ENCODE measurements at regions not wholly inside any gene's neighbourhood (a gene's known extent, or its start where the extent isn't known, plus 50 kb on each side); places are given as distances from the start of the nearest gene placed in this dataset.
"Not testable (repeated sequence)": the region's sequence is repeated elsewhere in the genome, so short reads cannot be mapped to it uniquely, and the experiment has no call there.

- DNase-seq: no peak
Measured at GRCh38 chr16:24624102-24624501, 84.7 kb downstream of the RBBP6 start.

DNA sequence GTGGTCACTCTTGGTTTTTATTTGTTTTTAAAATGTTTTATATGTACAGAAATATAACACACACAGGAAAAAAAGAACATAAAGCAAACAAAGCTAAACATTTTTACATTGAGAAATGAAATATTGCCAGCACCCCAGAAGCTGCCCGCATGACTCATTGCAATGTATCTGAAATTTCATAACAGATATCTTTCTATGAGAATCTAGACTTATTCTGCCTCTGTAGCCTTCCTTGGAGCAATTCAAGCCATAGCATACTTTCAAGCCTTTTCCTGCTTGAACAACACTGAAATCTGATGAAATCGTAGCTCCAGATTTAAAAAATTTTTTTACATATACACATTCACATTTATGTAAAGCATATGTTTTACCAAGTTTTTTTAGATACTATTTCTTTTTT lies 86.9 kb downstream of the RBBP6 start:
- no peak for DNase-seq

DNA sequence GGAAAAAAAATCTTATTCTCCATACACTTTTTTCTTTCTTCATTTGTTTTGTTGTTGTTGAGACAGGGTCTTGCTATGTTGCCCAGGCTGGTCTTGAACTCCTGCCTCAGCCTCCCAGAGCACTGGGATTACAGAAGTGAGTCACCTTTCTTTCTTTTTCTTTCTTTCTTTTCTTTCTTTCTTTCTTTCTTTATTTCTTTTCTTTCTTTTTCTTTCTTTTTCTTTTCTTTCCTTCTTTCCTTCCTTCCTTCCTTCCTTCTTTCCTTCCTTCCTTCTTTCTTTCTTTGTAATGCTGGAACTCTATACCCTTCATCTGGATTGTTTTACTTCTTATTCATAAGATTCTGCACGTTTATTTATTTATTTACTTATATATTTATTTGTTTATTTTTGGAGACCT lies 94.5 kb upstream of the TNRC6A start:
- DNase-seq: no peak

DNA sequence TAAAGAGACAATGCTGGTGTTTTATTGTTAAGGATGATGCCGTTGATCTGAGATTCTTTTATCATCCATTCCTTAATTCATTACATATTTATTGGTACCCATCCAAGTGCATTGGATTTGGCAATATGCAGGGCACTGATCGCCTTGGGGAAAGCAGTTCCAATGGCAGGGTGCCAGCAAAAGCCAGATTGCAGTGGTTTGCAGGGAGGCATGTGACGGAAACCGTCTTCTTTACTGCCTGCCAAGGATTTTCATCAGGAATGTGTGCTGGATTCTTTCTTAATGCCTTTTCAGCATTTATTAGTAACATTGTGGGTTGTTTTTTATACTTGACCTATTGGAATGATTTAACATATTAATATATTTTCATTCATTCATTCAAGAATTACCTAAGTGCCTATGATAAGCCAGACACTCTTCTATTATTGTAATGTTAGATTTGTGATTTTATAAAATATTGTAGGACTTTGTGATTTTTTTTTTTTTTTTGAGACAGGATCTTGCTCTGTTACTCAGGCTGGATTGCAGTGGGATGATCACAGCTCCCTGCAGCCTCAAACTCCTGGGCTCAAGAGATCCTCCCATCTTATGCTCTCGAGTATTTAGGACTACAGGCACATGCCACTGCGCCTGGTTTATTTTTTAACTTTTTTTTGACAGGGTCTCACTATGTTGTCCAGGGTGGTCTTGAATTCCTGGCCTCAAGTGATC lies 93.4 kb upstream of the TNRC6A start:
- peak; percentile 60 for DNase-seq

DNA sequence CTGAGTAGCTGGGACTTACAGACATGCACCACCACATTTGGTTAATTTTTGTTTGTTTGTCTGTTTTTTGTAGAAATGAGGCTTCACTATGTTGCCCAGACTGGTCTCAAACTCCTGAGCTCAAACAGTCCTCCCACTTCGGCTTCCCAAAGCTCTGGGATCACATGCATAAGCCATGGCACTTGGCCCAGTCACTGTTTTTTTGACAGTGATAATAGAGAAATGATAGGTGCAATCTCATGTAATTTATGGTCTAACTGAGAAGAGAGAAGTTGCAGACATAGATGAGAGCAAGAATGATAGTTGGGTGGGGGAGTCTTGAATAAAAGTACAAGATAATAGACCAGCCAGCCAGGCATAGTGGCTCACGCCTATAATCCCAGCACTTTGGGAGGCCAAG lies 89.7 kb upstream of the TNRC6A start:
- DNase-seq: no peak

GRCh38 chr16:24643489-24643888 lies 86.0 kb upstream of the TNRC6A start:
- DNase-seq: no peak

DNA sequence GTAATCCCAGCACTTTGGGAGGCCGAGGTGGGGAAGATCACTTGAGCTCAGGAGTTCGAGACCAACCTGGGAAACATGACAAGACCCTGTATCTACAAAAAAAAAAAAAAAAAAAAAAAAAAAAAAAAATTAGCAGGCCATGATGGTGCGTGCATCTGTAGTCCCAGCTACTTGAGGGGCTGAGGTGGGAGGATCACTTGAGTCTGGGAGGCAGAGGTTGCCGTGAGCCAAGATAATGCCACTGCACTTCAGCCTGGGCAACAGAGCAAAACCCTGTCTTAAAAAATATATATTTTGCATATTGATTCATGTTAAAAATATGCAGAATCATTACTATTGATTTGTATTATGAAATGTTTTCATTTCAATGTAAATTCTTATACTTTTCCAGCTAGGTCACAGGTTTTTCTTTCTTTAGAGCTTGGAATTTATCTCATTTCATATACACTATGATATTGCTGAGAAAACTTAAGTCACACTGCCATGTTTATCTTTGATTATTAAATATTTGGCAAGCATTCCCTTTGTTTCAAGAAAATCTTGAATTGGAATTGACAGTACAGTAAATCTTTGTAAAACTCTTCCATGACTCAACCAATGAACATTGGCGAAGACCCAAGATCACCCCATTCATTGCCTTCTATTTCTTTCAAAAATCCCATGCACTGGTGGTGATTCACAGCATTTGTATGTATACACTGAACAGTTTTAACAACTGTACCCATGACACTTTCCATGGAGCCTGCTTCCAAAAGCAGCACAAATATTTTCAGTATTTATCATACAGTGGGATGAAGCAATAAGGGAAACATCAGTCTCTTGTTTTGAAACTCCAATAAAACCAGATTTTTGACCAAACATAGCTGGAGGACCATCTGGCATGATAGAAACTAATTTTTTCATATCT lies 83.5 kb upstream of the TNRC6A start:
- DNase-seq: peak; percentile 76

DNA sequence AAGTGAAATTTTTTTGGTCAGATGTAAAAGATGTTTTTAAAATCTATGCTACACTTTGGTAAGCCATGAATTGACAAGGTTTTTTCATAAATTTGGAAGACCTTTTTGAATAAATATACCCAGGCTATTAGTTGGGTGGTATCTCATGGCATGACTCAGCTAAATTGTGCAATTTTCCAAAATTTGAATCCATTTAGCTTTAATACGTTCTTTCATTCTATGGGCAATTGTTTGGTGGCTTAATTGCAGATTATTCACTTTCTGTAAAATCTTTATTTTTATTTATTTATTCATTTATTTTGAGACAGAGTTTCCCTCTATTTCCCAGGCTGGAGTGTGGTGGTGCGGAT lies 82.8 kb upstream of the TNRC6A start:
- no peak for DNase-seq

DNA sequence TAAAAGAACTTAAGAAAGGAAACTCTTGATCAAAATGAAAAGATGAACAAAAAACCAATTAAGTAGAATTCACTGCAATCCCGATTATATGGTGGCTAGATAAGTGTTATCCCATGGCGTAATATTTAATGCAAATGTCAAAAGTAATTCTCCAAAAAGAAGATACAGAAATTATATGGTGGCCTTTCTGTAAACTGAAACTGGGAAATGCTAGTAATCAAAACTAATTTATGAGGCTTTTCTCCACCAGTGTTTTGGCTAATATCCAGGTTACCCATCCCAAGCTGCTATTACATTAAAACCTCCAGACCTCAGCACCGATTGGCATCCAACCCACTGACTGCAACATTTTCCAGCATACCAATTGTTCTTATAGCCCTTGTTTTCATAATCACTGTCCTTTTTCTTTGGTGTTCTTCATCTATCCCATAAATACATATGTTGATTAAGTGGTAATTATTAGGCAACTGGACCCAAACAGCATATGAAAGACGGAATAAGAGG lies 77.2 kb upstream of the TNRC6A start:
- no peak for DNase-seq

- DNase-seq: no peak
Measured at GRCh38 chr16:24652803-24653202, 76.6 kb upstream of the TNRC6A start.

DNA sequence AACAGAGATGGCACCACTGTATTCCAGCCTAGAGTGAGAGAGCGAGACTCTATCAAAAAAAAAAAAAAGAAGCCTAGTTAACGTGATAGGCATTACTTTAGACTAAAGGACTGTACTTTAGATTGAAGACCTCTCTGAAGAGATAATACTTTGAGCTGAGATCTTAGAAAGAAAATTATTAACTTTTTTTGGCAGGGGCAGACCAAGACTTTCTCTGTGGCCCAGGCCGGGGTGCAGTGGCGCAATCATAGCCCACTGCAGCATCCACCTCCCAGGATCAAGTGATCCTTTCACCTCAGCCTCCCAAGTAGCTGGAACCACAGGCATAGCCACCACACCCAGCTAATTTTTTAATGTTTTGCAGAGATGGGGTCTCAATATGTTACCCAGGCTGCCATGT lies 75.7 kb upstream of the TNRC6A start:
- DNase-seq: no peak

DNA sequence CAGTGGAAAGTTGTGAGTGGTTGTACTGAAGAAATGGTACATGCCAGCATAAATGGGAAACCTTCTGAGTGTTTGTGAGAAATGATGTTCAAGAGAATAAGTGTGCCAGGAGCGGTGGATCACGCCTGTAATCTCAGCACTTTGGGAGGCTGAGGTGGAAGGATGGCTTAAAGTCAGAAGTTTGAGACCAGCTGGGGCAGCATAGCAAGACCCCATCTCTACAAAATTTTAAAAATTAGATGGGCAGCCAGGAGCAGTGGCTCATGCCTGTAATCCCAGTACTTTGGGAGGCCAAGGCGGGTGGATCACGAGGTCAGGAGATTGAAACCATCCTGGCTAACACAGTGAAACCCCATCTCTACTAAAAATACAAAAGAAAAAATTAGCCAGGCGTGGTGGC lies 63.5 kb upstream of the TNRC6A start:
- DNase-seq: not testable (repeated sequence)

DNA sequence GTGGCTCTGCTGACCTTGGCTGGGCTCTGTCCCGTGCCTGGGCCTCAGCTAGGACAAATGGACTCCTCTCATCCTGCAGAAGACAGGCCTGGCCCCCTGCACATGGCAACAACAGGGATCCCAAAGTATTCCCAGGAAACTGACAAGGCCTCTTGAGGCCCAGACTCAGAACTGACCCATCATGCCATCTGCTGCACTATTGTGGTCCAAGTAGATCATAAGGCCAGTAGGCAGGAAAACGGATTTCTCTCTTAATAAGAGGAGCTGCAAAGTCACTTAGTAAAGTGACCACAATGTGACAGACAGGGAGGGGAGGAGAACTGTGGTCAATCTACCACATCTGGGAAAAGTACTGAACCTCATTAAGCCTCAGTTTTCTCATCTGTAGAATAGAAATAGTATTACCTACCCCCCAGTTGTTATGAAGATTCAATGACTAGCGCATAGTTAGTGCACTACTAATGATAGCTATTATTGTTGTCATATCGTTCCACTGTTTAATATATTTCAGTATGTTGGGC lies 62.1 kb upstream of the TNRC6A start:
- DNase-seq: no peak

DNA sequence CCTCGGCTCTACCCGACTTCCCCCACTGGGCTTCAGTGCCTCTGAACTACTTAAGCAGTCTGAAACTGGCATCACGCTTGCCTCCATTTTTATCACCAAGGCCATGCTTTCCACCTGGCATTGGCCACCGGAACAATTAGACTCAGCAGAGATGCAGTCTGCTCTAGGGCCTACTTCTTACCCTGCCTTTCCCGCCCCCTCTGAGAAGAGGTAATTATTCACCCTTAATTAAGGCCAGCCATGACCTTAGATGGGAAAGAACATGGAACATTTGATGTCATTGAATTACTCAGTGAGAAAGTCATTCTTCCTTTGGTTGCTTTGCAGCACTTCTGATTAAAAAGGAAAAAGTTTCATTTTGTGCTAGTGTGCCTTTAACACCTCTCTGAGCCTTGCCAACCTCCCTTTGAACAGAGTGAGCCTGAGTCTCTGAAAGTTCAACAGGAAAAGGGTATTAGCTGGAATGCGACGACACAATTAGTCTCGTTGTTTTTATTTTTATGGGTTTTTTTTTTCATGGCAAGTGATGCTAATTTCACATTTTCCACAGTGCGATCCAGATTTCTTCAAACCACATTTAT lies 60.9 kb upstream of the TNRC6A start:
- no peak for DNase-seq

GRCh38 chr16:24670623-24671454 lies 58.6 kb upstream of the TNRC6A start:
- DNase-seq: peak; percentile 91

GRCh38 chr16:24671455-24671954 lies 57.9 kb upstream of the TNRC6A start:
- DNase-seq: no peak

- no peak for DNase-seq
Measured at GRCh38 chr16:24673155-24673554, 56.3 kb upstream of the TNRC6A start.

DNA sequence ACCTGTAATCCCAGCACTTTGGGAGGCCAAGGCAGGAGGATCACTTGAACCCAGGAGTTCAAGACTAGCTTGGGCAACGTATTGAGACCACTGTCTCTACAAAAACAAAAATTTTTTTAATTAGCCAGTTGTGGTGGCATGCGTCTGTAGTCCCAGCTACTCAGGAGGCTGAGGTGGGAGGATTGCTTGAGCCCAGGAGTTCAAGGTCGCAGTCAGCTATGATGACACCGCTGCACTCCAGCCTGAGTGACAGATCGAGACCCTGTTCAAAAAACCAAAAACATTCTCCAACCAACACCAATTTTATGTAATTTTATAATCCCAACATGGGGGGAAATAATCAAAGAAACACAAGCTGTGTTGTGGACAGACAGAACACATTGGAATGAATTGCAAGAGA lies 54.6 kb upstream of the TNRC6A start:
- no peak for DNase-seq

GRCh38 chr16:24677388-24677787 lies 52.1 kb upstream of the TNRC6A start:
- DNase-seq: no peak

Data from T1000 (cell line).